ENCODE measurements at regions not wholly inside any gene's neighbourhood (a gene's known extent, or its start where the extent isn't known, plus 50 kb on each side); places are given as distances from the start of the nearest gene placed in this dataset.

DNA sequence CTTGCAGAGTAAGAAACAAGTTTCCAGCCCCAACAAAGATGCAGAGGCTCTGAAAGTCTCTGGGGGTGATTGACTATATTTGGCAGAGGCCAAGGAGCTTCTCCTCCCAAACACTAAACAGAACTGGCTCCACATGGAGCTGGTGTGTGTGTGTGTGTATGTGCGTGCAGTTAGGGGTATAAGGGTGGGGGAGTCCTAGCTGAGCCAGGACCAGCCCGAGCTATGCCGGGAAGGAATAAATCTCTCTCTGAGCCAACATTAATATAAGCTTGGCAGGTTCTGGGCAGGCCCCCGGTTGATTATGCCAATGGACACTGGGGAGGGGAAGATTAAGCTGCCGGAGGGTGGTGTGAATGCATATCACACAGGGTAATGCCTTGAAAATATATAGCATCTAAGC, 324.2 kb downstream of the MIAT start:
- ATAC-seq (no peak), DNase-seq (ENCODE audit: low spot score in 2 of 2) (no peak)
- Mint-ChIP-seq H3K4me3 (no peak overlapping the region), H3K36me3 (no peaks in the 10 kb centered on the region), H3K4me1 (no peaks in the 10 kb centered on the region), H3K9me3 (no peaks in the 10 kb centered on the region), H3K27ac (no peak overlapping the region)

DNA sequence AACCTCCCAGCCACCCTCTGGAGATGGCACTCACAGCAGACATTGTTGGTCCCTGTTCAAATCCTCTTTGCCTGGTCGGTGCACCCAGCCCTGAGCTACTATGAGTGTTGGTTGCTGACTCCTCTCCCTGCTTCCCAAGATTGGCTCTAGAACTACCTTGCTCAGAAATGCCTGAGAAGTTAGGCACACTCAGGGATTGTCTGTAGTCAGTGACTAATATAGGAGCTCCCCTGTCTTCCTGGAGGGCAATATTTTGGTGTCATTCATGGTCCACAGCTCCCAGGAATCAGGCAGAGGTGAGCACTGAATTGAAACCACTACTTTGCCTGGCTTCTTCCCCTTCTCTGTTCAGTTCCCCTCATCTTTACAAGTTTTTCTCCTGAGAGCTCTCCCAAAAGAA, 325.9 kb downstream of the MIAT start:
- Mint-ChIP-seq H3K27ac (no peak overlapping the region), H3K9me3 (no peaks in the 10 kb centered on the region), H3K36me3 (no peaks in the 10 kb centered on the region), H3K4me3 (no peak overlapping the region), H3K4me1 (no peaks in the 10 kb centered on the region)
- DNase-seq (ENCODE audit: low spot score in 2 of 2) (no peak), ATAC-seq (no peak)

DNA sequence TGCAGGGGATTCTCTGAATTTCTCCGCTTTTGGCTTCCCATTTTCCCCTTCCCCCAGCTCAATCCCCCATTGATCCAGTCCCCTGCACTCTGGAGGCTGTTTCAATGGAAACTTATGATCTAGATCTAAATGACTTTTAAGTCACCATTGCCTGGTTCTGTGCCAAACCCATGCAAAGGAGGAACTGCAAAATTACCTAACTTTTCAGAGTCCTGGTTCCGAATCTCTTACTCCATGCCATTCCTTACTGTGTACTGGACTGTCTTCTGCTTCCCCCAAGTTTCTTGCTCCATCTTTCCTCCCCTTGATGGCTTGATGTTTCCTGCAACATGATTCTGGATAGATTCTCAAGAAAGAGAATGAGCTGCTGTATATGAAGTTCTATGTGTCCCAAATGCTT, 327.8 kb downstream of the MIAT start:
- no peak overlapping the region for H3K4me3 Mint-ChIP-seq
- ATAC-seq (no peak), DNase-seq (ENCODE audit: low spot score in 2 of 2) (no peak)
- no peaks in the 10 kb centered on the region for H3K9me3 Mint-ChIP-seq
- no peaks in the 10 kb centered on the region for H3K4me1 Mint-ChIP-seq
- no peak overlapping the region for H3K27ac Mint-ChIP-seq
- H3K36me3 Mint-ChIP-seq: no peaks in the 10 kb centered on the region

DNA sequence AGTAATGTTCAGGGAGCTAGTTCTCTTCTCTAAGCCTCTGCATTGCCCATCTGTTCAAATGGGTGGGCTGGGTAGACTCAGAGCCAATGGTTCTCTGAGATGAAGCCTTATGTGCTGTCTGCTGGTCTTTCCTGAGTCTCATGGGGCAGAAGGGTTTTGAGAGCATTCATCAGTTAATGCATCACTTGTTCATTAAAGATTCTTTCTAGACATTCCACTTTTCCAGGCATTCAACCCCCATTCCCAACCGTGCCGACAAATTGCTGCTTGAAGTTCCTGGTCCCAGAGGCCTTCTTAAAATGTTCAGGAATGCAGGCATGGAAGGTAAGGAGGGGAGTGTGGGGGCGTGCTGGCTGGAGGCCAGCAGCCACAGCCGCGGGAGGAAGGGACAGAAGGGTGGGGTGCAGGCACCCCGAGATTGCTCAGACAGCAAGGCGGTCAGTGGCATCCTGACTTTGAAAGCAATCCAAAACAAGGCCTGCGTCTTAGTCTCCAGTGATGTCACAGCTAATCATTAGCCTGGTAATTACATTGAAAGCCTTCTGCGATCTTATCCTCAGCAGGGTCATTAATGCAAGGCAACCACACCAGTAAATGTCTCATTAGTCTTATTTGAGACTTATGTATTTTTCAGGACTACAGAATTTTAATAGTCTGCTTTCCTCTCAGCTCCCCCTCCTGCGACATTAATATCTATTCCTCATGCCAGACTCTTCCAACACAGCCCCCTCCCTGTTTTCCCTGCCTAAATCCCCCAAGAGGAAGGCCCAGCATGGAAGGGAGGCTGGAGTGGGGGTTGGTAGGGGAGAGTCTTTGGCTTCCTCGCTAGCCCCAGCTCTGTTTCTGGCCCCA, 328.8 kb downstream of the MIAT start:
- Mint-ChIP-seq H3K4me3 (no peak overlapping the region), H3K4me1 (no peaks in the 10 kb centered on the region), H3K36me3 (no peaks in the 10 kb centered on the region), H3K9me3 (no peaks in the 10 kb centered on the region), H3K27ac (no peak overlapping the region)
- no peak for ATAC-seq
- no peak for DNase-seq (ENCODE audit: low spot score in 2 of 2)

DNA sequence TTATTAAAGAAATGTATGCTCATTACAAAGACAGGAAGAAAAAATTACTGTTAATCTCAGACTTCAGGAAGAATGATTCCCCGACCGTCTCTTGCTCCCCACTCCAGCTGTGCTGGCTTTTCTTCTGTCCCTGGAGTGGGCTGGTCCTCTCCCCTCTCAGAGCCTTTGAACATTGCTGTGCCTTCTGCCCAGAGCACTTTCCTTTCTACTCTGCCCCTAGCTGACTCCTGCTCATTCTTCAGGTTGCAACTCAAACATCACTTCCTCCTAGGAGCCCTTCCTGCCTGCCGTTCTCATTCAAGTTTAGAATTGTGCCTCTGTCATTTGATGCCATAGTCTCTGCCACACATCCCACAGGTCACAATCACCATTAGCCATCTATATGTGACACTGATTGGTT, 329.5 kb downstream of the MIAT start:
- no peak for DNase-seq (ENCODE audit: low spot score in 2 of 2)
- ATAC-seq: no peak
- no peak overlapping the region for H3K4me3 Mint-ChIP-seq
- no peaks in the 10 kb centered on the region for H3K4me1 Mint-ChIP-seq
- H3K9me3 Mint-ChIP-seq: no peaks in the 10 kb centered on the region
- no peak overlapping the region for H3K27ac Mint-ChIP-seq
- no peaks in the 10 kb centered on the region for H3K36me3 Mint-ChIP-seq

DNA sequence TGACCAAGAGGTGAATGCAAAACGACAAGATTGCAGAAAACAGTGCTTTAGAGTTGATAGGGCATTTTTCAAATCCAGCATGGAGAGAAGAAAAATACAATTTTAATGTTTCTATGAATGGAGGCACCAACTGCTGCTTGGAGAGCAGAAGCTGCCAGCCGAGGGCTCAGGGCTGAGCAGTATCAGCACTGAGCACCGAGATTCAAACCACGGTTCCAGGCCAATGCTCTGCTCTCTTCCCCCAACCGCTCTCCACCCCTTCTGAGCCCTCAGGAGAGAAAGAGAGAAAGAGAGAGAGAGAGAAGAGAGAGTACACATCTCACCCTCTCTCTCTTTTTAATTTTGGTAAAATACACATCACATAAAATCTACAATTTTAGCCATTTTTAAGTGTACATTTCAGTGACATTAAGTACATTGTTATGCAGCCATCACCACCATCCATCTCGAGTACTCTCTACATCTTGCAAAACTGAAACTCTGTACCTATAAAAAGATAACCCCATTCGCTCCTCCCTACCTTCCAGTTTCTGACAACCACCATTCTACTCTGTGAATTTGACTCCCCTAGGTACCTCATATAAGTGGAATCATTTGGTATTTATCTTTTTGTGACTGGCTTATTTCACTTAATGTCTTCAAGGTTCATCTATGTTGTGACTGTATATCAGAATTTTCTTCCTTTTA, 333.3 kb downstream of the MIAT start:
- no peaks in the 10 kb centered on the region for H3K9me3 Mint-ChIP-seq
- H3K4me1 Mint-ChIP-seq: no peaks in the 10 kb centered on the region
- no peak overlapping the region for H3K27ac Mint-ChIP-seq
- H3K36me3 Mint-ChIP-seq: no peaks in the 10 kb centered on the region
- H3K4me3 Mint-ChIP-seq: no peak overlapping the region
- no peak for DNase-seq (ENCODE audit: low spot score in 2 of 2)
- no peak for ATAC-seq

DNA sequence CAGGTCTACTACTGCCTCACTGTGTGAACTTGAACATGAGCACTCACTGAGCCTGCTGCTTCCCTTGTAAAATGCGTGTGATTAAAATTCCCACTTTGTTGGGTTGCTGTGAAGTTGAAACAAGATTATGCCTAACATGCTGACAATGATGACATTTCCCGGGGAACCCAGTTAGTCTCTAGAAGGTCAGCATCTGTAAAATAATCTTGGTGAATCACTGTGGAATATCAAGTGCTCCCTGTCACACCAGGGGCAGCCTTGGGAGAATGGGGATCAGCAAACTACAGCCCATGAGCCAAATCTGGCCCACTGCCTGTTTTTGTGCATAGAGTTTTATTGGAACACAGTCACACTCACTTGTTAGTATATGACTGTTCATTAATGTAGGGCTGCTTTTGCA, 335.2 kb downstream of the MIAT start:
- DNase-seq (ENCODE audit: low spot score in 2 of 2) (no peak), ATAC-seq (no peak)
- no peak overlapping the region for H3K27ac Mint-ChIP-seq
- no peaks in the 10 kb centered on the region for H3K9me3 Mint-ChIP-seq
- H3K36me3 Mint-ChIP-seq: no peaks in the 10 kb centered on the region
- no peak overlapping the region for H3K4me3 Mint-ChIP-seq
- no peaks in the 10 kb centered on the region for H3K4me1 Mint-ChIP-seq

DNA sequence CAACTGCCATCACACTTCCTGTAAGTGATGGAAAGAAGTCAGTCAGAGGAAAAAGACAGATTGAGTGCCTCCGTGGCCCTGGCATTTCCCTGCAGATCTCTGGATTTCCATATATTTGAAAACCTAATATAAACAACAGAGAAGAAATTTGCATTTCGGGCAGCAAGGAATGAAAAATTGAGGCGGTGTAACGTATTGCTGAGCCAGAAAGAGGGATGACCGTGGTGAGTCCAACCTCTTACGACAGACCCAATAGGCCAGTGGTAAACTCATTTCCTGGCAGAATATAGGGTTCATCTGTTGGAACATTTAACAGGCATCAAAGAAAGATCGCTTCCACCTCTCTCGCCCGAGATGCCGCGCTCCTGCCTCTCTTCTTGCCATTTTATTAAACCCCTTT, 336.5 kb downstream of the MIAT start:
- no peak for DNase-seq (ENCODE audit: low spot score in 2 of 2)
- H3K9me3 Mint-ChIP-seq: no peaks in the 10 kb centered on the region
- H3K27ac Mint-ChIP-seq: no peak overlapping the region
- H3K36me3 Mint-ChIP-seq: no peaks in the 10 kb centered on the region
- H3K4me3 Mint-ChIP-seq: no peak overlapping the region
- no peak for ATAC-seq
- no peaks in the 10 kb centered on the region for H3K4me1 Mint-ChIP-seq

DNA sequence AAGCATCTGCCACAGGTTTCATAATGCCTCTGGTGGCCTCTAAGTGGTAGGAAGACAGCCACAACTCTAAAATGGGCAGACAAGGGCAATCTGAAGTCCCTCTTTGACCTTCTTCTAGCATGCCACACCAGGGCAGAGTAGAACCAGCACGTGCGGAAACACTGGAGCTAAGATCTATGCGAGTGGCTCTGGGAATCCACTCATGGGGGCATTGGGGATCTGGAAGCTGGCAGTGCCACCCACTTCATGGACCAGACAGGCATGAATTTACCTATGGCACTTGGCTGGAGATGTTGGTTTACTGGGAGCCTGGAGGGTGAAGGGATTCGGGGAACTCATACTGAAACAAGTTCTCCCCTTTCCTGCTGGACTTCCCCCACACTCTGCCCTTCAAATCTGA, 337.4 kb downstream of the MIAT start:
- H3K4me3 Mint-ChIP-seq: no peak overlapping the region
- DNase-seq (ENCODE audit: low spot score in 2 of 2): no peak
- no peak for ATAC-seq
- H3K36me3 Mint-ChIP-seq: no peaks in the 10 kb centered on the region
- no peaks in the 10 kb centered on the region for H3K9me3 Mint-ChIP-seq
- no peak overlapping the region for H3K27ac Mint-ChIP-seq
- H3K4me1 Mint-ChIP-seq: no peaks in the 10 kb centered on the region

DNA sequence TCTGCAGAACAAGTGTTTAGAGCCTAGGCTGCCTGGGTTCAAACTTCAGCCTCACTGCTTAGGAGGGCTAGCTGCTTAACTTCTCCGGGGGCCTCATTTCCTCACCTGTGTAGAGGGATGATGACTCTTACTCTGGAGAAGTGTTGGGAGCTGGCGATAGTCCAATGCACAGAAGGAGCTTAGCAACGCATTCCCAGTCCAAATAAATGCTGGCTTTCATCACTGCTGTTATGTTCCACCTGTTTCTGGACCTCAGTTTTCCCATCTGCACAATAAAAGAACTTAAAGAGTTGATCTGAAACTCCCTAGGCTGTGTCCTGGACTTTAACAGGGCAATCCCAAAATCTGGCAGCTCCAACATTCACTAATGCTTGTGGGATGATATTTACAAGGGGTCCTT, 337.8 kb downstream of the MIAT start:
- Mint-ChIP-seq H3K27ac (no peak overlapping the region), H3K4me3 (no peak overlapping the region), H3K9me3 (no peaks in the 10 kb centered on the region), H3K36me3 (no peaks in the 10 kb centered on the region), H3K4me1 (no peaks in the 10 kb centered on the region)
- ATAC-seq: no peak
- DNase-seq (ENCODE audit: low spot score in 2 of 2): no peak

DNA sequence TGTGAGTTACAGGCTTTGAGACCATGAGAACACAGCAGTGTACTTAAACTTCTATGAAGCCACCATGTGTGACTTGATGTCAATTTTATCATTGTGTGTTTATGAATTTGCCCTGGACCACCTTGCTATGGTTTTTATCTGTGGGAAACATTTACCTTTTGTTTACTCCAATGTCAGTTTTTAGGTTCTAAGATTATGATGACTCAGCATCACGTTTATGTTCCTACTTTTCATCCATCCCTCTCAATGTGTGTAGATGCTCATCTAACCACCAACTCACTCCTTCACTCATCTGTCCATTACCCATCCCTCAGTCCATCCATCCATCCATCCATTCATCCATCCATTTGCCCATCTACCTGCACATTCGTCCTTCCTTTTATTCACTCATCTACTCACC, 338.8 kb downstream of the MIAT start:
- Mint-ChIP-seq H3K27ac (no peak overlapping the region), H3K4me3 (no peak overlapping the region), H3K4me1 (no peaks in the 10 kb centered on the region), H3K9me3 (no peaks in the 10 kb centered on the region), H3K36me3 (no peaks in the 10 kb centered on the region)
- DNase-seq (ENCODE audit: low spot score in 2 of 2): no peak
- ATAC-seq: no peak

DNA sequence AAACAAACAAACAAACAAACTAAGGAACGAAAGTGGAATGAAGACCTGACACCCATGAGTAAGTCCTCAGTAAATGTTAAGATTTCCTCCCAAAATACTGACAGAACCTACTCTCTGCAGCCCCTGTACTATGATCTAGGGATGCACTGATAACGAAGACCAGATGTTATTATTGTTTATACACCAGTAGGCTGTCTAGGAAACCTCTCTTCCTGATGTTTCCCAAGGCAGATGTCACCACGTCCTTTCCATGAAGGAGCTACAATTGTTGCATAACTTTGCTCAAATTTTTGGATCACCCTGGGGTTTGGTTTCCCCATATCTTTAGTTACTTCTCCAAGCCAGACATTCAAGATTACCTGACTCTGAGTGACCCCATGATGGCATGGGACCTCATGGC, 340.7 kb downstream of the MIAT start:
- H3K9me3 Mint-ChIP-seq: no peaks in the 10 kb centered on the region
- no peaks in the 10 kb centered on the region for H3K4me1 Mint-ChIP-seq
- ATAC-seq (no peak), DNase-seq (ENCODE audit: low spot score in 2 of 2) (no peak)
- no peak overlapping the region for H3K4me3 Mint-ChIP-seq
- H3K27ac Mint-ChIP-seq: no peak overlapping the region
- no peaks in the 10 kb centered on the region for H3K36me3 Mint-ChIP-seq

DNA sequence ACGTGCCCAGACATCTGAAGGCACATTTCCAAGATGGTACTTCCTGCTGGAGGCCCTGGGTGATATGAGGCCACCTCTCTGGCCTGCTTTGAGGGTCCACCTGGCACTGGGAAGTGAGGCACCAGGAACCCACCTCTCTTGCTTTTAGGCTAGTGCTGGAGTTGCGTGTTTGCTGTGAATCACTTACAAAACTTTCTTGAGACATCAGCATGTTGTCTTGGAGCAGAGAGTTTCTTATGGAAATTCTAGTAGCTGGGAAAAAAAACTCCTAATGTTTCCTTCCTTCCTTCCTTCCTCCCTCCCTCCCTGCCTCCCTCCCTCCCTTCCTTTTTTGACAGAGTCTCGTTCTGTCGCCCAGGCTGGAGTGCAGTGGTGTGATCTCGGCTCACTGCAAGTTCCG, 341.3 kb downstream of the MIAT start:
- ATAC-seq (no peak), DNase-seq (ENCODE audit: low spot score in 2 of 2) (no peak)
- H3K4me1 Mint-ChIP-seq: no peaks in the 10 kb centered on the region
- H3K27ac Mint-ChIP-seq: no peak overlapping the region
- no peaks in the 10 kb centered on the region for H3K36me3 Mint-ChIP-seq
- no peaks in the 10 kb centered on the region for H3K9me3 Mint-ChIP-seq
- H3K4me3 Mint-ChIP-seq: no peak overlapping the region

DNA sequence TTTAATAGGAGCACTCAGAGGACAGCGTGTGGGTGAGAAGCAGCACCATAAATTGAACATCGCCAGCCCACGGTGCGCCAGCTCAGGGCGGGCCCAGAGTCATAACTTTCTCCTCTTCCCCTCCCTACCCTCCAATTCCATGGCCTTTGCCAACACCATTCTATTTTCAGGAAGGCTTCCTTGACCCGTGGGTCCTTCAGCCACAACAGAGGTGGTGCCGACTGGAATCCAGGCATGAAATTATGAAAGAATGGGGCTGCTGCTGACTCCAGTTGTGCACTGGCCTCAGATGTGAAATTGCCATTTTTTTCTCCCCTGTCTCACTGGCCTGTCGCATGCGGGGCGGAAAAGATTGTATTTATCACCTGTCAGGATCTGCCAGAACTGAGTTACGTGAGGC, 345.9 kb downstream of the MIAT start:
- no peaks in the 10 kb centered on the region for H3K9me3 Mint-ChIP-seq
- DNase-seq (ENCODE audit: low spot score in 2 of 2) (no peak), ATAC-seq (no peak)
- H3K36me3 Mint-ChIP-seq: no peaks in the 10 kb centered on the region
- no peaks in the 10 kb centered on the region for H3K4me1 Mint-ChIP-seq
- H3K4me3 Mint-ChIP-seq: no peak overlapping the region
- no peak overlapping the region for H3K27ac Mint-ChIP-seq

DNA sequence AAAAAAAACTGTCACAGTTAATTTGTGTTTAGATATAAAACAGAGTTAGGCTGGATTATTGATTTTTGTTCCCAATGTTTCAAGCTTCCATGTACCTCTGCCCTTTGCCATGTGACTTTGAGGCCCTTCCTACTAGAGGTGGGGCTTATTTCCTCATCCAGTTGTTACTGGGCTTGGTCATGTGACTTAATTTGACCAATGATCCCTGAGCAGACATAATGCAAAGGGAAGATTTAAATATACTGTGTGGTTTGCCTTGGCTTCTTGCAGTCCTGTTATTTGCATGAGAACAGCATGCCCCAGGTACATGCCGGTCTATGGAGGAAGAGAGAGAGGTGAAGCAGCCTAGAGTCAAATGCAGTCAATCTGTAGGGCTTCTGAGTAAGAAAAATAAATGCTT, 347.0 kb downstream of the MIAT start:
- no peak for ATAC-seq
- Mint-ChIP-seq H3K36me3 (no peaks in the 10 kb centered on the region), H3K4me3 (no peak overlapping the region), H3K9me3 (no peaks in the 10 kb centered on the region), H3K27ac (no peak overlapping the region), H3K4me1 (no peaks in the 10 kb centered on the region)
- no peak for DNase-seq (ENCODE audit: low spot score in 2 of 2)

DNA sequence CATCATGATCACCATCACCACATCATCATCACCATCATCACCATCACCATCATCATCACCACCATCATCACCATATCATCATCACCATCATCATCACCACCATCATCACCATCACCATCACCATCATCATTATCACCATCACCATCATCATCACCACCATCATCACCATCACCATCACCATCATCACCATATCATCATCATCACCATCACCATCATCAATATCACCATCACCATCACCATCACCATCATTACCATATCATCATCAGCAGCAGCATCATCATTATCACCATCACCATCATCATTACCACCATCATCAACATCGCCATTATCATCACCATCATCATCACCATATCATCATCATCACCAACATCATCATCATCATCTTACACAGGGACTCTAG, 351.1 kb downstream of the MIAT start:
- DNase-seq (ENCODE audit: low spot score in 2 of 2) (no peak), ATAC-seq (no peak)
- Mint-ChIP-seq H3K4me1 (no peaks in the 10 kb centered on the region), H3K36me3 (no peaks in the 10 kb centered on the region), H3K4me3 (no peak overlapping the region), H3K9me3 (no peaks in the 10 kb centered on the region), H3K27ac (no peak overlapping the region)
